AG09319 (cell line): ENCODE measurements at regions not wholly inside any gene's neighbourhood (a gene's known extent, or its start where the extent isn't known, plus 50 kb on each side); places are given as distances from the start of the nearest gene placed in this dataset.
"Not testable (repeated sequence)": the region's sequence is repeated elsewhere in the genome, so short reads cannot be mapped to it uniquely, and the experiment has no call there.

Experiments used
- DNase-seq: peaks from one replicate; pipeline ENCODE4 v3.0.0-alpha.2; 2010; ENCODE audit warnings: low read depth; ENCODE audit errors: extremely low read depth
- TF ChIP-seq, protein P1 (sequence below): IDR thresholded peaks from 2 replicates; pipeline ENCODE4 v1.5.1; 2011; ENCODE audit warnings: low read depth, mild to moderate bottlenecking, inconsistent platforms, low read length, moderate library complexity

DNA sequence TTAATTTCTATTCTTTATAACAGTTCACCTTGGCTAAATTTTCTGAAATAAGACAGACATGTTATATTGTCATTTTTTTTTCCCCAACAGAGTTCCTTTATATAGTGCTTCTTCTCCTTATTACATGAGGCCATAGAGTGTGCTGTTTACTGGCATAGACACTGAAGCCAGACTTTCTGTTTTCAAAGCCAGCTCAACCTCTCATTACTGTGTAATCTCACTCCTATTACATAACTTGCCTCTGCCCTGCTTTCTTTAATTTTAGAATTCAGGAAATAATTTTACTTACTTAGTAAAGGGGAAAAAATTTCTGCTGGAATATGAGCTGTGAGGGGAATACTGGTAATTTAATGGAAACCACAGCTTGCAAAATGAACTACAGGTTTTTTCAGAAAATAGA is 1380.4 kb downstream of the SLITRK1 start:
- no peak for DNase-seq

DNA sequence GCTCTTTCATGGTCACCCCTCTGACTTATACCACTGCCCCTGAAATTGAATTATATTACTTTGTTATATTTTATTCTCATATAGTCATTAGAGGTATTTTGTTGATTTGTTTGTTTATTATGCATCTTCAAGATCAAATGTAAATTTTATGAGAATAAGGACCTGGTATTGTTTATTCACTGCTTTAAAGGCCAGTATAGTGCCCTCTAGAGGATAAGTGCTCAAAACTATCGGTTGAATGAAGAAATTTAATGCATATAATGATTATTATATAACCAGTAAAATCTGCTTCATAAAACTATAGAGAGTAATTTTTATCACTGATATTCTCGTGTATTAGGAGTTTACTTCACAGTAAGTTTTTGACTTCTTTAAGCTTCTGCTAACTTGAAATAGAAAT is 1401.9 kb downstream of the SLITRK1 start:
- no peak for DNase-seq
- TF ChIP-seq, protein P1, sequence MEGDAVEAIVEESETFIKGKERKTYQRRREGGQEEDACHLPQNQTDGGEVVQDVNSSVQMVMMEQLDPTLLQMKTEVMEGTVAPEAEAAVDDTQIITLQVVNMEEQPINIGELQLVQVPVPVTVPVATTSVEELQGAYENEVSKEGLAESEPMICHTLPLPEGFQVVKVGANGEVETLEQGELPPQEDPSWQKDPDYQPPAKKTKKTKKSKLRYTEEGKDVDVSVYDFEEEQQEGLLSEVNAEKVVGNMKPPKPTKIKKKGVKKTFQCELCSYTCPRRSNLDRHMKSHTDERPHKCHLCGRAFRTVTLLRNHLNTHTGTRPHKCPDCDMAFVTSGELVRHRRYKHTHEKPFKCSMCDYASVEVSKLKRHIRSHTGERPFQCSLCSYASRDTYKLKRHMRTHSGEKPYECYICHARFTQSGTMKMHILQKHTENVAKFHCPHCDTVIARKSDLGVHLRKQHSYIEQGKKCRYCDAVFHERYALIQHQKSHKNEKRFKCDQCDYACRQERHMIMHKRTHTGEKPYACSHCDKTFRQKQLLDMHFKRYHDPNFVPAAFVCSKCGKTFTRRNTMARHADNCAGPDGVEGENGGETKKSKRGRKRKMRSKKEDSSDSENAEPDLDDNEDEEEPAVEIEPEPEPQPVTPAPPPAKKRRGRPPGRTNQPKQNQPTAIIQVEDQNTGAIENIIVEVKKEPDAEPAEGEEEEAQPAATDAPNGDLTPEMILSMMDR = no peak

More for the DNA sequence above, 1380.4 kb downstream of the SLITRK1 start:
- TF ChIP-seq, protein P1 = no peak

DNA sequence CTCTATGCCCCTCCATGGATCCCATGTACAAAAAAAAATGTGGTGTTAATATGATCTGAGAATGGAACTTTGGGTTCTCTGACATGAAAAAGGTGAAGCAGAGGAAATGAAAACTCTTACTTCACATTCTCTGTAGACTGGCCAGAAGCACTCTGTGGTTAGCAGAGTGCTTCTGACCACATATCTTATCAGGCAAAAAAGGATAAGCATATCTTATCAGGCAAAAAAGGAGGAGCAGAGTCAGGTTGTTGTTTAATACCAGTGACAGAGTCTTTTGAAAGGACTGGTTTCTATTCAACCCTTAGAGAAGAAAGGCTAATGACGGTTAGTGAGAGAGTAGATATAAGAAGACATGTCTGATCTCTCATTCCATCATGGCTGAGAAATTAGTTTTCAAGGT is 1404.8 kb downstream of the SLITRK1 start:
- no peak for DNase-seq
- TF ChIP-seq, protein P1 = no peak

DNA sequence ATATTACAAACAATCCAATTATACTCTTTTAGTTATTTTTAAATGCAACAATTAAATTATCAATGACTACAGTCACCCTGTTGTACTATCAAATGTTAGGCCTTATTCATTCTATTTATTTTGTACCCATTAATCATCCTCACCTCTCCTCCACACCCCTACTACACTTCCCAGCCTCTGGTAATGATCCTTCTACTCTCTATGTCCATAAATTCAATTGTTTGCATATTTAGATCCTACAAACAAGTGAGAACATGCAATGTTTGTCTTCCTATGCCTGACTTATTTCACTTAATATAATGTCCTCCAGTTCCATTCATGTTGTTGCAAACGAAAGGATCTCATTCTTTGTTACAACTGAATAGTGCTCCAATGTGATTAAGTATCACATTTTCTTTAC is 1414.6 kb downstream of the SLITRK1 start:
- no peak for DNase-seq
- TF ChIP-seq, protein P1 = no peak

DNA sequence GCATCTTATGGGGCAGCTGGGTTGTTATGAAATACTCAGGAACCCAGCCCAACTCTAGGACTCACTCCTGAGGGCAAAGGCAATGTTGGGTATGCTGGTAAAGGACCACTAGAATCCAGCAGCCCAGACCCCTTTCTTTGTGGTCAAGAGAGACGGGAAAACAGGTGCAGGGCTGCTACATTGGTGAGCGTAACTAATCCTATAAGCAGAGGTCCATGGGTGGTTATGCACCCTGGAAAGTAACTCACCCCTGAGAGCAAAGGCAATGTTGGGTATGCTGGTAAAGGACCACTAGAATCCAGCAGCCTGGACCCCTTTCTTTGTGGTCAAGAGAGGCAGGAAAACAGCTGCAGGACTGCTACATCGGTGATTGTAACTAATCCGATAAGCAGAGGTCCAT is 1422.7 kb downstream of the SLITRK1 start:
- DNase-seq = not testable (repeated sequence)

DNA sequence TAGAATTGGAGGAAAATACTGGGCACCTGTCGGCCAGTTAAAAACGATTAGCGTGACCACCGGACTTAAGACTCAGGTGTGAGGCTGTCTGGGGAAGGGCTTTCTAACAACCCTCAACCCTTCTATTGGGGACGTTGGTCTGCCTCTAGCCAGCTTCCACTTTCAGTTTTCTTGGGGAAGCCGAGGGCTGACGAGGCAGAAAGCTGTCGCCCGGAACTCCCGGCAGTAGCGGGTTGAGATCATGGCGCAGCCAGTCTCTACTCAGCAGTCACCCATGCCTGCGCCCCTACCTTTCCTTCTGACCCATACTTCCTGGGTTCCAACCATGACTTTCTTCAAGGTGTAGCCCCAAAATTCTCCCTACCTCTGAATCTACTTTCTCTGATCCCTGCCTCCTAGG is 1424.1 kb downstream of the SLITRK1 start:
- DNase-seq = no peak
- TF ChIP-seq, protein P1 = no peak

DNA sequence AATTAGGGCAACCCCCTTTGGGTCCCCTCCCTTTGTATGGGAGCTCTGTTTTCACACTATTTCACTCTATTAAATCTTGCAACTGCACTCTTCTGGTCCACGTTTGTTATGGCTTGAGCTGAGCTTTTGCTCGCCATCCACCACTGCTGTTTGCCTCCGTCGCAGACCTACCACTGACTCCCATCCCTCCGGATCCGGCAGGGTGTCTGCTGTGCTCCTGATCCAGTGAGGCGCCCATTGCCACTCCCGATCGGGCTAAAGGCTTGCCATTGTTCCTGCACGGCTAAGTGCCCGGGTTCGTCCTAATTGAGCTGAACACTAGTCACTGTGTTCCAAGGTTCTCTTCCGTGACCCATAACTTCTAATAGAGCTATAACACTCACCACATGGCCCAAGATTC is 1424.7 kb downstream of the SLITRK1 start:
- not testable (repeated sequence) for DNase-seq

DNA sequence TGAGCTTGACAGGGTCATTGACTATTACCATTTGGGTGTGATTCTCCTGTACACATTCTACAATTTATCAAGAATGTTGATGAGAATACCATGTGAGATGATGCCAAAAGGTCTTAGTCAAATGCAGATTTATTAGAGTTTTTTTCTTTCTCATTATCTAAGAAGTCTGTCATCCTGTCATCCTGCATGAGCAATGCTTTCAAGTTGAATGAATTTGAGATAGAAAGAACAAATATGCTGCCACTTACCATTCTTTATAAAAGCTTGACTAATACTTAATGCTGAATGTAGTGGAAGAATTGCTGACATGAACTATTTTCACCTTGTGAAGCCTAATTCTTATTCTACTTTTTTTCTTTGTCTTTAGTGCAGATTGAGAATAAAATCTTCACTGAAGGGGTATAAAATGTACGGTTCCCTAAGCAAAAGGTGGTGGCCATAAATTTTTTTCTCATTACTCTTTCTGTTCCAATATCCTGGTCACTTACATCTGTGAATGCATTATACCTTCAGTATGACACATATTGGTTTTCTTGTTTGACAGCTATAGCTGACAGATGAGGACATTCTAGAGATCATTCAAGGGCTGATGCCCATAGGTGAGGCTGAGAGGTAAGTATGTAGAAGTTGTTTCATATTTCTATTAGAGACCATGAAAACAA is 1434.7 kb downstream of the SLITRK1 start:
- TF ChIP-seq, protein P1 = no peak
- no peak for DNase-seq
